PC-3 (cell line): ENCODE measurements at regions not wholly inside any gene's neighbourhood (a gene's known extent, or its start where the extent isn't known, plus 50 kb on each side); places are given as distances from the start of the nearest gene placed in this dataset.
A peak's percentile ranks its signal among the peaks of the same experiment; 100 is the strongest.

ENCODE experiments used
- ATAC-seq: fragments of 200-7000 bp; cut with Tn5 transposase; 2 replicates; pipeline ENCODE4 v1.9.1; 2020; ENCODE audit warnings: mild to moderate bottlenecking, moderate library complexity
- BruUV-seq: library from RNA; stranded (reverse); fragments of 400-500 nt; replicated peaks from 2 replicates; lab custom pipeline; 2021; lab: Mats Ljungman, UMichigan
- CTCF ChIA-PET: fragments of 300-600 bp; sonication (Branson Sonifier 250); formaldehyde crosslinking; loops from one replicate; lab custom pipeline; 2022; ENCODE audit warnings: antibody characterized with exemption; lab: Charles Lee
- POLR2A ChIA-PET: fragments of 300-600 bp; sonication (Branson Sonifier 250); formaldehyde crosslinking; loops from one replicate; lab custom pipeline; 2022; ENCODE audit warnings: antibody characterized with exemption; ENCODE audit not compliant: unreplicated experiment; lab: Charles Lee
- DNase-seq: peaks from one replicate; pipeline ENCODE4 v3.0.0-alpha.2; 2015
- H2AFZ ChIP-seq: fragments of 300-600 bp; sonication (generic); 2 replicates; pipeline ENCODE4 v1.6.0; 2016; ENCODE audit warnings: antibody characterized with exemption, low read length
- H3F3A ChIP-seq: fragments of 300-600 bp; sonication (generic); one replicate; pipeline ENCODE4 v1.6.0; 2017; ENCODE audit warnings: antibody characterized with exemption, low read length, control low read depth, mild to moderate bottlenecking; ENCODE audit not compliant: unreplicated experiment
- H3K27ac ChIP-seq: fragments of 300-600 bp; sonication (generic); 2 replicates; pipeline ENCODE4 v1.5.1; 2016; ENCODE audit warnings: mild to moderate bottlenecking, low read length
- H3K27me3 ChIP-seq: fragments of 300-600 bp; sonication (generic); 2 replicates; pipeline ENCODE4 v1.6.1; 2016; ENCODE audit warnings: low read length, mixed read lengths
- H3K36me3 ChIP-seq: fragments of 300-600 bp; sonication (generic); 2 replicates; pipeline ENCODE4 v1.6.1; 2016; ENCODE audit warnings: low read depth, mixed run types, low read length, mixed read lengths
- H3K4me1 ChIP-seq: fragments of 300-600 bp; sonication (generic); 2 replicates; pipeline ENCODE4 v1.5.1; 2016; ENCODE audit warnings: low read length; ENCODE audit not compliant: insufficient read depth
- H3K4me2 ChIP-seq: fragments of 300-600 bp; sonication (generic); 2 replicates; pipeline ENCODE4 v1.6.0; 2016; ENCODE audit warnings: low read length
- H3K4me3 ChIP-seq: fragments of 300-600 bp; sonication (generic); 2 replicates; pipeline ENCODE4 v1.5.1; 2016; ENCODE audit warnings: mild to moderate bottlenecking, low read length, mixed read lengths
- H3K79me2 ChIP-seq: fragments of 300-600 bp; sonication (generic); 2 replicates; pipeline ENCODE4 v1.6.1; 2017; ENCODE audit warnings: low read length, mixed read lengths
- H3K9ac ChIP-seq: fragments of 300-600 bp; sonication (generic); 2 replicates; pipeline ENCODE4 v1.6.0; 2016; ENCODE audit warnings: mild to moderate bottlenecking, low read length
- H3K9me2 ChIP-seq: fragments of 300-600 bp; sonication (generic); replicated peaks from 2 replicates; pipeline ENCODE4 v1.6.1; 2016; ENCODE audit warnings: mixed run types, low read length, mixed read lengths
- H3K9me3 ChIP-seq: fragments of 300-600 bp; sonication (generic); 2 replicates; pipeline ENCODE4 v1.6.1; 2016; ENCODE audit warnings: low read length, mixed read lengths
- H4K20me1 ChIP-seq: fragments of 300-600 bp; sonication (generic); 2 replicates; pipeline ENCODE4 v1.6.1; 2016; ENCODE audit warnings: low read length, mixed read lengths
- CTCF ChIP-seq: fragments of 300-600 bp; sonication (generic); conservative IDR thresholded peaks from 2 replicates; pipeline ENCODE4 v1.5.1; 2017; ENCODE audit warnings: antibody characterized with exemption, low read depth, mild to moderate bottlenecking, low read length
- EZH2 ChIP-seq: fragments of 300-600 bp; sonication (generic); IDR thresholded peaks from one replicate; pipeline ENCODE4 v1.6.1; 2017; ENCODE audit warnings: antibody characterized with exemption, mild to moderate bottlenecking, low read length; ENCODE audit not compliant: unreplicated experiment
- EZH2phosphoT487 ChIP-seq: fragments of 300-600 bp; sonication (generic); IDR thresholded peaks from 2 replicates; pipeline ENCODE4 v1.6.1; 2018; ENCODE audit warnings: mild to moderate bottlenecking, antibody characterized with exemption, low read length, borderline replicate concordance
- intact Hi-C: fragments of 100-400 bp; cut with micrococcal nuclease; formaldehyde crosslinking; loops from 2 replicates; pipeline ENCODE4 v1.9.0; 2023

DNA sequence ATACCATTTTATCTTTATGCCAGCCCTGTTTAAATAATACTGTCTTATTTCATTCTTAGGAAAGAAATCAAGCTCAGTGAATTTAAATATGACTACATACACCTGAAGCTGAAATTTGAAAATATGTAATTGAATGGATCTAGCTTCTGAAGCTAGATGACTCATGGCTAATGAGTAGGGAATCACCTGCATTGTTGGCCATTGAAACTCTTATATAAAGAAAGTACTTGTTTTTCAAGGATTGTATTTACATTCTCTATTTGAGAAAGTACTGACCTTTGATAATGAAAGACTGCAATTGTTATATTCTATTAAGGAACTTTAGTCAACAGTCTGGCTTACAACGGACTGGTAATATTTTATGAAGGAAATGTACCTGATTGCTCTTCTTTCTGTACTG is 346.7 kb upstream of the LRATD1 start:
- H2AFZ ChIP-seq = no peak overlapping the region
- H3F3A ChIP-seq = no peaks in the 10 kb centered on the region
- no peak overlapping the region for H3K9ac ChIP-seq
- ATAC-seq (no peak), DNase-seq (peak; percentile 15)
- no peak overlapping the region for H3K4me2 ChIP-seq
- no peaks in the 10 kb centered on the region for H3K36me3 ChIP-seq
- no TSS peak for BruUV-seq
- no peak overlapping the region for H3K27ac ChIP-seq
- peaks cover 4% of the 10 kb centered on the region; the same call in 1 of the 2 replicates for H3K27me3 ChIP-seq
- H3K79me2 ChIP-seq = no peaks in the 10 kb centered on the region
- no peak overlapping the region for H3K4me3 ChIP-seq
- peaks cover 3% of the 10 kb centered on the region; the same call in 1 of the 2 replicates for H3K4me1 ChIP-seq
- no peaks in the 10 kb centered on the region for H3K9me3 ChIP-seq
- no peaks in the 10 kb centered on the region for H4K20me1 ChIP-seq
- TF ChIP-seq EZH2 (no peak), EZH2phosphoT487 (no peak)
- H3K9me2 ChIP-seq = no peaks in the 10 kb centered on the region
- intact Hi-C loops = no loop called here
- POLR2A ChIA-PET = no interaction called here
- CTCF ChIA-PET = no interaction called here

DNA sequence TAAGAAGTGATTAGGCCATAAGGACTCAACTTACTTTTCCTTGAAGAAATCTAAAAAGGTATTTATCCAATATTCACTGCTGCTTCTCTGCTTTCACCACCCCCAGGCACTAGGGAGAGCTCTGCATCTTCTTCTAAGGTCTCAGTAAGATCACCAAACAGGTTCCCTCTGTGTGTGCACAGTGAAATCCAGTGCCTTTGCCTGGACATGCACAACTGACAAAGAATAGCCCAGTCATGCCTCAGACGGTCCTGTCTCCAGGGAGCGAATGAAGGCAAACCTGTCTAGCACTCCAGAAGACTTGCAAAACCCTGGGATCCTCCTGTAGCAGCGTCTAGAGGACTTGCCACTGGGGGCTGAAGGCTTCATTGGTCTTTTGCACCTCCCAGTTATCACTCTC is 344.5 kb upstream of the LRATD1 start:
- Histone ChIP-seq H3K4me3 (no peak overlapping the region), H2AFZ (no peak overlapping the region), H3K36me3 (no peaks in the 10 kb centered on the region), H4K20me1 (no peaks in the 10 kb centered on the region), H3K79me2 (no peaks in the 10 kb centered on the region), H3K27ac (no peak overlapping the region), H3K4me1 (peaks cover 3% of the 10 kb centered on the region; the same call in 1 of the 2 replicates), H3K9me3 (no peaks in the 10 kb centered on the region), H3K4me2 (0 out of 2 replicates have a peak overlapping the region, but pooled peaks have one; percentile 14), H3F3A (no peaks in the 10 kb centered on the region), H3K27me3 (peaks cover 4% of the 10 kb centered on the region; the same call in 1 of the 2 replicates), H3K9me2 (no peaks in the 10 kb centered on the region), H3K9ac (no peak overlapping the region)
- ChIA-PET CTCF (no interaction called here), POLR2A (no interaction called here)
- DNase-seq = peak; percentile 78
- no TSS peak for BruUV-seq
- intact Hi-C loops = no loop called here
- peak; percentile 22 for ATAC-seq
- peak; percentile 58 for TF ChIP-seq CTCF
- no peak for TF ChIP-seq EZH2

- Histone ChIP-seq H3K9ac (no peak overlapping the region), H3K79me2 (no peaks in the 10 kb centered on the region), H3K4me3 (no peak overlapping the region), H4K20me1 (no peaks in the 10 kb centered on the region), H3K9me3 (no peaks in the 10 kb centered on the region), H3K9me2 (no peaks in the 10 kb centered on the region), H2AFZ (no peak overlapping the region), H3K36me3 (no peaks in the 10 kb centered on the region), H3K27ac (no peak overlapping the region), H3K4me1 (peaks cover 9% of the 10 kb centered on the region; the same call in 1 of the 2 replicates), H3K27me3 (peaks cover 4% of the 10 kb centered on the region; the same call in 1 of the 2 replicates), H3K4me2 (no peak overlapping the region), H3F3A (no peaks in the 10 kb centered on the region)
- intact Hi-C loops = no loop called here
- no peak for ATAC-seq
- CTCF ChIA-PET = no interaction called here
- no peak for TF ChIP-seq CTCF
- no peak for TF ChIP-seq EZH2
- no peak for TF ChIP-seq EZH2phosphoT487
- no peak for DNase-seq
- no TSS peak for BruUV-seq
- POLR2A ChIA-PET = no interaction called here
Observed at GRCh38 chr2:14292964-14293363, 339.6 kb upstream of the LRATD1 start.
